ENCODE measurements at regions not wholly inside any gene's neighbourhood (a gene's known extent, or its start where the extent isn't known, plus 50 kb on each side); places are given as distances from the start of the nearest gene placed in this dataset.

GRCh38 chr4:45580334-45580733, 543.5 kb downstream of the GABRG1 start:
- BruUV-seq (replicated peaks): no TSS peak
- in situ Hi-C loops (cut with MboI) (no loop called here), intact Hi-C loops (cut with micrococcal nuclease; ENCODE audit: unreplicated experiment) (no loop called here)
- no peaks in the 10 kb centered on the region for H3K4me1 ChIP-seq (ENCODE audit: control insufficient read depth, insufficient read depth, low read length)
- no peaks in the 10 kb centered on the region for H4K20me1 ChIP-seq (ENCODE audit: control insufficient read depth, insufficient read depth)
- H3K9ac ChIP-seq (ENCODE audit: control insufficient read depth, insufficient read depth, low read length): no peak overlapping the region
- H3K9me3 ChIP-seq (replicated peaks; ENCODE audit: control insufficient read depth, insufficient read depth, low read length): no peaks in the 10 kb centered on the region
- ATAC-seq: no peak
- ChIA-PET POLR2A (no interaction called here), CTCF (no interaction called here), RAD21 (ENCODE audit: unreplicated experiment) (no interaction called here), SMC1A (ENCODE audit: uncharacterized antibody, unreplicated experiment) (no interaction called here)
- no peak for DNase-seq (ENCODE audit: low read depth, low spot score)
- H2AFZ ChIP-seq (ENCODE audit: control insufficient read depth, low read depth, low read length): no peak overlapping the region
- no peak for FAIRE-seq
- H3K36me3 ChIP-seq (ENCODE audit: control insufficient read depth in 2 of 2, insufficient read depth in 2 of 2, low read length in 1 of 2): no peaks in the 10 kb centered on the region
- TF ChIP-seq GABPA (IDR thresholded peaks at IDR 0.05; ENCODE audit: low read depth) (no peak), BACH1 (IDR thresholded peaks at IDR 0.05; ENCODE audit: borderline replicate concordance) (no peak), PML (IDR thresholded peaks at IDR 0.05; ENCODE audit: low read length) (no peak), EP300 (IDR thresholded peaks at IDR 0.05; ENCODE audit: borderline replicate concordance in 1 of 2, control insufficient read depth in 1 of 2, low read depth in 2 of 2, low read length in 2 of 2) (no peak), YBX1 (IDR thresholded peaks at IDR 0.05) (no peak), KDM1A (IDR thresholded peaks at IDR 0.05; ENCODE audit: borderline replicate concordance) (no peak)
- no peak overlapping the region for H3K4me3 ChIP-seq
- H3K27me3 ChIP-seq (replicated peaks in 1 of 2; ENCODE audit: control insufficient read depth in 2 of 2, insufficient read depth in 2 of 2, low read length in 1 of 2): no peaks in the 10 kb centered on the region
- H3K27ac ChIP-seq (ENCODE audit: control insufficient read depth, insufficient read depth): no peak overlapping the region
- 4% methylated on average over 3 of the region's 3 CpGs for WGBS (ENCODE audit: insufficient coverage, insufficient replicate concordance, low lambda C conversion rate, missing lambda C conversion rate)
- no peaks in the 10 kb centered on the region for H3K79me2 ChIP-seq (ENCODE audit: control insufficient read depth, insufficient read depth, low read length)
- no peak overlapping the region for H3K4me2 ChIP-seq (ENCODE audit: control insufficient read depth, insufficient read depth)

DNA sequence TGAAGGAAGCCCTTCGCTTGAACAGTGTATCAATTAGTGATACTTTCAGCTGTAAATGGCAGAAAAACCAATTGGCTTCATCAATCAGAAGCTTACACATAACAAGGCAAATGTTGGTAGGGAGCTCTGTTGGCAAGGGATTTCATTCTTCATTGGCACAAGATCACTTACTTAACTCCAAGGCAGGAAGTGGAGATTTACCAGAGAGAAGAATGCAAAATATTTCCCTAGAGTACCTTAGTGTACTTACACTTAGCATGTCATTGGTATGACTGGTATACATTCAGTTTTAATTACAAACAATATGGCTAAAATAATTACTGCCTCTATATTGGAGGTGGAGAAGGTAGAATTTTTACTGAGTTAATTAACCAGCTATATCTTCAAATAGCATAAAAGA, 545.0 kb downstream of the GABRG1 start:
- Histone ChIP-seq H3K36me3 (ENCODE audit: control insufficient read depth in 2 of 2, insufficient read depth in 2 of 2, low read length in 1 of 2) (no peaks in the 10 kb centered on the region), H3K4me2 (ENCODE audit: control insufficient read depth, insufficient read depth) (no peak overlapping the region), H4K20me1 (ENCODE audit: control insufficient read depth, insufficient read depth) (no peaks in the 10 kb centered on the region), H3K9ac (ENCODE audit: control insufficient read depth, insufficient read depth, low read length) (no peak overlapping the region), H2AFZ (ENCODE audit: control insufficient read depth, low read depth, low read length) (no peak overlapping the region), H3K4me1 (ENCODE audit: control insufficient read depth, insufficient read depth, low read length) (no peaks in the 10 kb centered on the region), H3K27me3 (replicated peaks in 1 of 2; ENCODE audit: control insufficient read depth in 2 of 2, insufficient read depth in 2 of 2, low read length in 1 of 2) (no peaks in the 10 kb centered on the region), H3K9me3 (replicated peaks; ENCODE audit: control insufficient read depth, insufficient read depth, low read length) (no peaks in the 10 kb centered on the region), H3K27ac (ENCODE audit: control insufficient read depth, insufficient read depth) (no peak overlapping the region), H3K79me2 (ENCODE audit: control insufficient read depth, insufficient read depth, low read length) (no peaks in the 10 kb centered on the region), H3K4me3 (no peak overlapping the region)
- ChIA-PET CTCF (no interaction called here), SMC1A (ENCODE audit: uncharacterized antibody, unreplicated experiment) (interaction anchor here (1.5 kb wide), 1 partner anchor 24 kb away, joined by 5 read pairs; no protein-coding TSS in a partner anchor), RAD21 (ENCODE audit: unreplicated experiment) (no interaction called here), POLR2A (no interaction called here)
- ATAC-seq: no peak
- BruUV-seq (replicated peaks): no TSS peak
- DNase-seq (ENCODE audit: low read depth, low spot score): no peak
- FAIRE-seq: no peak
- 29% methylated on average over 1 of the region's 1 CpG for WGBS (ENCODE audit: insufficient coverage, insufficient replicate concordance, low lambda C conversion rate, missing lambda C conversion rate)
- intact Hi-C loops (cut with micrococcal nuclease; ENCODE audit: unreplicated experiment) (no loop called here), in situ Hi-C loops (cut with MboI) (no loop called here)
- TF ChIP-seq TCF3 (IDR thresholded peaks at IDR 0.05; ENCODE audit: borderline replicate concordance, insufficient read depth, low read depth, low read length): no peak
- no peak for TF ChIP-seq NR2C2 (IDR thresholded peaks at IDR 0.05; ENCODE audit: borderline replicate concordance, control insufficient read depth, insufficient read length, low read depth)
- TF ChIP-seq CUX1 (IDR thresholded peaks at IDR 0.05; ENCODE audit: insufficient replicate concordance, low read depth, low read length): no peak
- TF ChIP-seq CEBPZ (IDR thresholded peaks at IDR 0.05; ENCODE audit: low read depth, low read length): no peak

All from GM12878 (cell line).